Panc1 (cell line): ENCODE measurements at regions not wholly inside any gene's neighbourhood (a gene's known extent, or its start where the extent isn't known, plus 50 kb on each side); places are given as distances from the start of the nearest gene placed in this dataset.

Experiments
- POLR2AphosphoS5 ChIP-seq: IDR thresholded peaks from 2 replicates; pipeline ENCODE4 v1.6.1; 2012; ENCODE audit warnings: mild to moderate bottlenecking, low read depth, low read length, moderate library complexity
- TF ChIP-seq, protein P1 (sequence below): fragments of 450-650 bp; IDR thresholded peaks from 2 replicates; pipeline ENCODE4 v1.5.1; 2017; ENCODE audit warnings: mild to moderate bottlenecking

DNA sequence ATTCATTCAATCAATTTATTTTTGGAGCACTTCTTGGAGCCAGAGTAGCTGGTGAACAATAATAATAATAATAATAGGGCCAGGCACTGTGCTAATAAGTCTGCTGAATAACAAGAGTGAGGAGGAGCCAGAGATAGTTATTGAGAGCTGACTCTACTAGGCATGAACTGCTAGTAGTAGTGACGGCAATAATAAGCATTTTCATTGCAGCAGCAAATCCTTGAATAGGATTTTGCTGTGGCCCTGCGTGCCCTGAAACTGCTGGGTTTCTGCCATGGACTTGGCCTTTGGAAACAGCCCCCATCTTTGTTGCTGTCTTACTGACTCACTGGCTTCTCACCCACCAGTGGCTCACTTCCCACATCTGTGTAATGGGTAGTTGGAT, 545.9 kb downstream of the MIAT start:
- TF ChIP-seq, protein P1, sequence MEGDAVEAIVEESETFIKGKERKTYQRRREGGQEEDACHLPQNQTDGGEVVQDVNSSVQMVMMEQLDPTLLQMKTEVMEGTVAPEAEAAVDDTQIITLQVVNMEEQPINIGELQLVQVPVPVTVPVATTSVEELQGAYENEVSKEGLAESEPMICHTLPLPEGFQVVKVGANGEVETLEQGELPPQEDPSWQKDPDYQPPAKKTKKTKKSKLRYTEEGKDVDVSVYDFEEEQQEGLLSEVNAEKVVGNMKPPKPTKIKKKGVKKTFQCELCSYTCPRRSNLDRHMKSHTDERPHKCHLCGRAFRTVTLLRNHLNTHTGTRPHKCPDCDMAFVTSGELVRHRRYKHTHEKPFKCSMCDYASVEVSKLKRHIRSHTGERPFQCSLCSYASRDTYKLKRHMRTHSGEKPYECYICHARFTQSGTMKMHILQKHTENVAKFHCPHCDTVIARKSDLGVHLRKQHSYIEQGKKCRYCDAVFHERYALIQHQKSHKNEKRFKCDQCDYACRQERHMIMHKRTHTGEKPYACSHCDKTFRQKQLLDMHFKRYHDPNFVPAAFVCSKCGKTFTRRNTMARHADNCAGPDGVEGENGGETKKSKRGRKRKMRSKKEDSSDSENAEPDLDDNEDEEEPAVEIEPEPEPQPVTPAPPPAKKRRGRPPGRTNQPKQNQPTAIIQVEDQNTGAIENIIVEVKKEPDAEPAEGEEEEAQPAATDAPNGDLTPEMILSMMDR, result no peak
- TF ChIP-seq POLR2AphosphoS5, result no peak
